A673 (cell line): ENCODE measurements at regions not wholly inside any gene's neighbourhood (a gene's known extent, or its start where the extent isn't known, plus 50 kb on each side); places are given as distances from the start of the nearest gene placed in this dataset.

ENCODE experiments used
- BruUV-seq: library from RNA; stranded (reverse); fragments of 400-500 nt; replicated peaks from 2 replicates; lab custom pipeline; 2021; lab: Mats Ljungman, UMichigan
- CTCF ChIA-PET: fragments of 300-600 bp; sonication (Branson Sonifier 250); formaldehyde crosslinking; loops from one replicate; lab custom pipeline; 2022; ENCODE audit warnings: antibody characterized with exemption; lab: Charles Lee
- POLR2A ChIA-PET: fragments of 300-600 bp; sonication (Branson Sonifier 250); formaldehyde crosslinking; loops from one replicate; lab custom pipeline; 2022; ENCODE audit warnings: antibody characterized with exemption; ENCODE audit not compliant: low non-redundant PET; lab: Charles Lee
- DNase-seq: peaks from one replicate; pipeline ENCODE4 v3.0.0-alpha.2; 2015; ENCODE audit warnings: low spot score
- H3K27ac ChIP-seq: fragments of 200-600 bp; sonication (generic); 2 replicates; pipeline ENCODE4 v1.5.1; 2016; ENCODE audit warnings: mixed run types, low read depth, mild to moderate bottlenecking, mixed read lengths, antibody characterized with exemption, low read length; ENCODE audit not compliant: poor library complexity, severe bottlenecking
- H3K27me3 ChIP-seq: fragments of 200-600 bp; sonication (generic); replicated peaks from 2 replicates; pipeline ENCODE4 v1.6.1; 2017; ENCODE audit warnings: mixed run types, low read depth, mild to moderate bottlenecking, mixed read lengths, antibody characterized with exemption, low read length; ENCODE audit not compliant: insufficient read depth, poor library complexity
- H3K36me3 ChIP-seq: fragments of 200-600 bp; sonication (generic); 2 replicates; pipeline ENCODE4 v1.6.1; 2016; ENCODE audit warnings: mixed run types, mild to moderate bottlenecking, mixed read lengths, antibody characterized with exemption, low read length; ENCODE audit not compliant: insufficient read depth, poor library complexity, severe bottlenecking
- H3K4me1 ChIP-seq: fragments of 200-600 bp; sonication (generic); 2 replicates; pipeline ENCODE4 v1.6.1; 2017; ENCODE audit warnings: mixed run types, mild to moderate bottlenecking, mixed read lengths, antibody characterized with exemption, low read length; ENCODE audit not compliant: insufficient read depth, poor library complexity, severe bottlenecking
- H3K4me3 ChIP-seq: fragments of 200-600 bp; sonication (generic); 2 replicates; pipeline ENCODE4 v1.5.1; 2016; ENCODE audit warnings: low read depth, mixed run types, mild to moderate bottlenecking, mixed read lengths, low read length; ENCODE audit not compliant: poor library complexity, severe bottlenecking
- H3K9me3 ChIP-seq: fragments of 200-600 bp; sonication (generic); 2 replicates; pipeline ENCODE4 v1.6.1; 2016; ENCODE audit warnings: mixed run types, low read depth, mild to moderate bottlenecking, mixed read lengths, antibody characterized with exemption, low read length; ENCODE audit not compliant: poor library complexity, severe bottlenecking
- EZH2 ChIP-seq: fragments of 200-600 bp; sonication (generic); IDR thresholded peaks from 2 replicates; pipeline ENCODE4 v1.6.1; 2017; ENCODE audit warnings: borderline replicate concordance, low read depth, mild to moderate bottlenecking, mixed read lengths, antibody characterized with exemption, low read length; ENCODE audit not compliant: poor library complexity, severe bottlenecking
- intact Hi-C: fragments of 100-400 bp; cut with micrococcal nuclease; formaldehyde crosslinking; loops from one replicate; pipeline ENCODE4 v1.10.0; 2022; ENCODE audit not compliant: unreplicated experiment
- TF ChIP-seq, protein P1 (sequence below): fragments of 300-800, 200-600 bp; sonication (generic); conservative IDR thresholded peaks from 2 replicates; pipeline ENCODE4 v1.5.1; 2017; ENCODE audit warnings: low read depth, mild to moderate bottlenecking, antibody characterized with exemption, low read length, moderate library complexity, mixed read lengths

DNA sequence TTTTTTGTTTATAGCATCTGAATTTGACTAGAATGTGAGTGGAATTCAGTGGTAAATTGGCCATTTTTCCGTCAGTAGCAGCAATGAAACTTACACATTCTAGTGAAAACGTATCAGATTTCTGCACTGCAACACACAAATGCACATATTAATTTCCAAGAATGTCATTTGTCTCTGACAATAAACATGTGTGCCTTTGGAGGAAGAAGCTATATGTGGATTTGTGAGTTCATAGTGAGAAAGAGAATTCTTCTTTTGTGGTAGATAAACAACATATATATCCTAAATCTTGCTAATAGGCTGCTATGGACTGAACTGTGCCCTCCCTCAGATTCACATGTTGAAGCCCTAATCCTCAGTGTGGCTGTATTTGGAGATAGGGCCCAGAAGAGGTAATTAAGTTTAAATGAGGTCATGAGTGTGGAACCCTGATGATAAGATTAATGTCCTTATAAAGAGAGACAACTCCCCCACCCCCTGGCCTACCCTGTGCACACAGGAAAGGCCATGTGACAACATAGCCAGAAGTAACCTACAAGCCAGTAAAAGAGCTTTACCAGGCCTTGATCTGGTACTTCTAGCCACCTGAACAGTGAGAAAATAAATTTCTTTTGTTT is 200.2 kb upstream of the EYA4 start:
- Histone ChIP-seq H3K27ac (no peak overlapping the region), H3K36me3 (no peaks in the 10 kb centered on the region), H3K4me1 (peaks cover 5% of the 10 kb centered on the region), H3K4me3 (no peak overlapping the region), H3K9me3 (no peaks in the 10 kb centered on the region), H3K27me3 (no peaks in the 10 kb centered on the region)
- ChIA-PET CTCF (no interaction called here), POLR2A (no interaction called here)
- DNase-seq, result no peak
- TF ChIP-seq EZH2, result no peak
- TF ChIP-seq, protein P1, sequence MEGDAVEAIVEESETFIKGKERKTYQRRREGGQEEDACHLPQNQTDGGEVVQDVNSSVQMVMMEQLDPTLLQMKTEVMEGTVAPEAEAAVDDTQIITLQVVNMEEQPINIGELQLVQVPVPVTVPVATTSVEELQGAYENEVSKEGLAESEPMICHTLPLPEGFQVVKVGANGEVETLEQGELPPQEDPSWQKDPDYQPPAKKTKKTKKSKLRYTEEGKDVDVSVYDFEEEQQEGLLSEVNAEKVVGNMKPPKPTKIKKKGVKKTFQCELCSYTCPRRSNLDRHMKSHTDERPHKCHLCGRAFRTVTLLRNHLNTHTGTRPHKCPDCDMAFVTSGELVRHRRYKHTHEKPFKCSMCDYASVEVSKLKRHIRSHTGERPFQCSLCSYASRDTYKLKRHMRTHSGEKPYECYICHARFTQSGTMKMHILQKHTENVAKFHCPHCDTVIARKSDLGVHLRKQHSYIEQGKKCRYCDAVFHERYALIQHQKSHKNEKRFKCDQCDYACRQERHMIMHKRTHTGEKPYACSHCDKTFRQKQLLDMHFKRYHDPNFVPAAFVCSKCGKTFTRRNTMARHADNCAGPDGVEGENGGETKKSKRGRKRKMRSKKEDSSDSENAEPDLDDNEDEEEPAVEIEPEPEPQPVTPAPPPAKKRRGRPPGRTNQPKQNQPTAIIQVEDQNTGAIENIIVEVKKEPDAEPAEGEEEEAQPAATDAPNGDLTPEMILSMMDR, result no peak
- intact Hi-C loops, result loop anchor here (10.0 kb wide), 1 partner anchor 474 kb away; no protein-coding TSS in a partner anchor
- no TSS peak for BruUV-seq

DNA sequence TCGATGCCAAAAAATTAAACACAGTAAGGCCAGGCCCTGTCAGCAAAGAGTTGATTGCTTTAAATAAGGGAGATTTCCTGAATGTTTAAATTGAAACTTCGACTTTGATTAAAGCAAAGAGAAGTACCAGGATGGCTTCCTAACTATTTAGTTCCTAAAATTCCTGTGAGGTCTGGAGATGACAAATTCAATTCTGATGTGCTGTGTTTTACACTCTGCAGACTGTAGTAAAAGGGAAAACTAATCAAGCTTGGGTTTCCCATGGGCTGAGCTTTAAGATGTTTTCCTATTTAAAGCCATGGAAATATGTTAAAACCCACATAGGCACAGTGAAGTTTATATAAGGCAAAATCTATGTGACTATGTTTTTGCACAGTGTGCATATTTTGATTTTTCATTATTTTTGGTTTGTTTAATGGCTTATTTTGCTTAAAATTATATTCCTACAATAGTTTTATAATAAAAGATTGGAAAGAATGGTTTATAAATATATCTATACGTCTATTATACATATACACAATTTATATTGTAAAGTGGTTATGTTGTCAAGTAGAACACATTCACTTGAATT is 198.5 kb upstream of the EYA4 start:
- H3K9me3 ChIP-seq, result no peaks in the 10 kb centered on the region
- no TSS peak for BruUV-seq
- H3K27me3 ChIP-seq, result no peaks in the 10 kb centered on the region
- no peak for TF ChIP-seq EZH2
- TF ChIP-seq, protein P1, result no peak
- no peaks in the 10 kb centered on the region for H3K36me3 ChIP-seq
- POLR2A ChIA-PET, result no interaction called here
- H3K27ac ChIP-seq, result no peak overlapping the region
- H3K4me3 ChIP-seq, result no peak overlapping the region
- no peak for DNase-seq
- intact Hi-C loops, result loop anchor here (10.0 kb wide), 1 partner anchor 472 kb away; no protein-coding TSS in a partner anchor
- CTCF ChIA-PET, result no interaction called here
- H3K4me1 ChIP-seq, result peaks cover 5% of the 10 kb centered on the region

DNA sequence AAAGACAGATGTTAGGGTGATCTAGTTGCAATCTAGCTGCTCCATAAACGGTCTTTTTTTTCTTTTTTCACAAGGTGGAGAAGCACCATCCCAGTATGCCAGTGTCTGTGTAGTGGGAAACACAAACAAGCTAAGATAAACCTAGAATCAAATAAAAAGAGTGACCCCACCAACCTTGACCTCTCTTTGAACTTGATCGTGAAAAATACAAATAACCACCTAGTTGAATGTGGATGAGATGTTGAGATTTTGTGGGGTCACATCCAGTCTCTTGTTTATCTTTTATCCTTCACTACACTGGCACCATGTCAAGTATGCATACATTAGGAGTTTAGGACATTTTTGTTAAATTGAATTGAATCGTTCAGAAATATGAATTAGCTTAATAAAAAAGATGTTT is 194.6 kb upstream of the EYA4 start:
- ChIA-PET POLR2A (no interaction called here), CTCF (no interaction called here)
- intact Hi-C loops, result loop anchor here (10.0 kb wide), 1 partner anchor 468 kb away; no protein-coding TSS in a partner anchor
- no peaks in the 10 kb centered on the region for H3K4me1 ChIP-seq
- no peaks in the 10 kb centered on the region for H3K27me3 ChIP-seq
- DNase-seq, result no peak
- H3K9me3 ChIP-seq, result no peaks in the 10 kb centered on the region
- BruUV-seq, result no TSS peak
- TF ChIP-seq, protein P1, result no peak
- TF ChIP-seq EZH2, result no peak
- H3K27ac ChIP-seq, result no peak overlapping the region
- H3K4me3 ChIP-seq, result no peak overlapping the region
- no peaks in the 10 kb centered on the region for H3K36me3 ChIP-seq
